ENCODE measurements at regions not wholly inside any gene's neighbourhood (a gene's known extent, or its start where the extent isn't known, plus 50 kb on each side); places are given as distances from the start of the nearest gene placed in this dataset.

GRCh38 chr2:216279459-216279858 is 92.8 kb downstream of the MARCHF4 start:
- TF ChIP-seq, protein P1, sequence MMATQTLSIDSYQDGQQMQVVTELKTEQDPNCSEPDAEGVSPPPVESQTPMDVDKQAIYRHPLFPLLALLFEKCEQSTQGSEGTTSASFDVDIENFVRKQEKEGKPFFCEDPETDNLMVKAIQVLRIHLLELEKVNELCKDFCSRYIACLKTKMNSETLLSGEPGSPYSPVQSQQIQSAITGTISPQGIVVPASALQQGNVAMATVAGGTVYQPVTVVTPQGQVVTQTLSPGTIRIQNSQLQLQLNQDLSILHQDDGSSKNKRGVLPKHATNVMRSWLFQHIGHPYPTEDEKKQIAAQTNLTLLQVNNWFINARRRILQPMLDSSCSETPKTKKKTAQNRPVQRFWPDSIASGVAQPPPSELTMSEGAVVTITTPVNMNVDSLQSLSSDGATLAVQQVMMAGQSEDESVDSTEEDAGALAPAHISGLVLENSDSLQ (IDR thresholded peaks at IDR 0.05), result no peak
- TF ChIP-seq BHLHE40 (IDR thresholded peaks at IDR 0.05; ENCODE audit: borderline replicate concordance), result no peak
- no peak for TF ChIP-seq ARNT (IDR thresholded peaks at IDR 0.05)
- no peak for TF ChIP-seq SP1 (IDR thresholded peaks at IDR 0.05)
- TF ChIP-seq FOXM1 (IDR thresholded peaks at IDR 0.05; ENCODE audit: borderline replicate concordance), result no peak
- TF ChIP-seq FOXK2 (IDR thresholded peaks at IDR 0.05), result no peak
- no peak for TF ChIP-seq LEF1 (IDR thresholded peaks at IDR 0.05; ENCODE audit: borderline replicate concordance)
- TF ChIP-seq ZNF384 (IDR thresholded peaks at IDR 0.05), result no peak
- no peak for TF ChIP-seq TARDBP (IDR thresholded peaks at IDR 0.05)
- TF ChIP-seq ELF4 (IDR thresholded peaks at IDR 0.05), result no peak
- no peak for TF ChIP-seq SUZ12 (IDR thresholded peaks at IDR 0.05)
- TF ChIP-seq FOXA1 (IDR thresholded peaks at IDR 0.05), result no peak

Data from HEK293T (cell line).